Liver (tissue), 8 donors: ENCODE measurements at regions not wholly inside any gene's neighbourhood (a gene's known extent, or its start where the extent isn't known, plus 50 kb on each side); places are given as distances from the start of the nearest gene placed in this dataset.

Experiments used
- DNase-seq: peaks from one replicate; pipeline ENCODE4 v3.0.0-alpha.2; 2017; ENCODE audit warnings: low spot score
- H3K27ac ChIP-seq, 2 donors: one replicate each; pipeline ENCODE4 v1.7.0; 2013; ENCODE audit warnings: inconsistent platforms in 2 of 2, low read length in 2 of 2, control low read depth in 1 of 2, low read depth in 1 of 2, mild to moderate bottlenecking in 1 of 2
- H3K27me3 ChIP-seq, 4 donors: one replicate each; pipeline versions ENCODE4 v1.6.1 to v1.7.0; 2013; ENCODE audit warnings: low read length in 3 of 4, inconsistent platforms in 1 of 4, mild to moderate bottlenecking in 1 of 4, moderate library complexity in 1 of 4; ENCODE audit not compliant: control insufficient read depth in 4 of 4, insufficient read depth in 4 of 4
- H3K36me3 ChIP-seq, 4 donors: one replicate each; pipeline versions ENCODE4 v1.6.1 to v1.7.0; 2013; ENCODE audit warnings: low read length in 3 of 4, mild to moderate bottlenecking in 3 of 4, low read depth in 1 of 4, moderate library complexity in 1 of 4; ENCODE audit not compliant: control insufficient read depth in 4 of 4, insufficient read depth in 3 of 4
- H3K4me1 ChIP-seq, 4 donors: one replicate each; pipeline versions ENCODE4 v1.6.1 to v1.7.0; 2013; ENCODE audit warnings: low read length in 3 of 4, mild to moderate bottlenecking in 3 of 4, moderate library complexity in 1 of 4; ENCODE audit not compliant: control insufficient read depth in 4 of 4, insufficient read depth in 4 of 4
- H3K4me3 ChIP-seq, 3 donors: one replicate each; pipeline versions ENCODE4 v1.6.1 to v1.7.0; 2013; ENCODE audit warnings: low read length in 3 of 3, control low read depth in 1 of 3, low read depth in 1 of 3, mild to moderate bottlenecking in 1 of 3
- H3K9ac ChIP-seq, 2 donors: one replicate each; pipeline ENCODE4 v1.7.0; 2013; ENCODE audit warnings: low read length in 2 of 2, mild to moderate bottlenecking in 2 of 2, moderate library complexity in 2 of 2, control low read depth in 1 of 2, low read depth in 1 of 2
- H3K9me3 ChIP-seq, 4 donors: one replicate each; pipeline versions ENCODE4 v1.6.1 to v1.7.0; 2013; ENCODE audit warnings: low read length in 3 of 4; ENCODE audit not compliant: control insufficient read depth in 4 of 4
- CTCF ChIP-seq: fragments of 150-350 bp; IDR thresholded peaks from 2 replicates; pipeline ENCODE4 v1.5.1; 2017; ENCODE audit warnings: improper control_type of control experiment, low read depth, low read length; ENCODE audit not compliant: missing input control
- EGR1 ChIP-seq, 2 donors: IDR thresholded peaks; 2 replicates each; pipeline ENCODE4 v1.6.1; 2016 to 2018; ENCODE audit warnings: antibody characterized with exemption in 2 of 2, low read depth in 2 of 2
- FOXA1 ChIP-seq: IDR thresholded peaks from 2 replicates; pipeline ENCODE4 v1.6.1; 2016; ENCODE audit warnings: antibody characterized with exemption
- FOXA2 ChIP-seq: IDR thresholded peaks from 2 replicates; pipeline ENCODE4 v1.6.1; 2016; ENCODE audit warnings: antibody characterized with exemption
- GABPA ChIP-seq, 2 donors: IDR thresholded peaks in 1 of 2; conservative IDR thresholded peaks in 1 of 2; 2 replicates each; pipeline ENCODE4 v1.6.1; 2016; ENCODE audit warnings: antibody characterized with exemption in 2 of 2, mild to moderate bottlenecking in 1 of 2, moderate library complexity in 1 of 2
- HNF4A ChIP-seq, 2 donors: conservative IDR thresholded peaks; 2 replicates each; pipeline ENCODE4 v1.6.1; 2016; ENCODE audit warnings: antibody characterized with exemption in 2 of 2, mild to moderate bottlenecking in 2 of 2
- HNF4G ChIP-seq: IDR thresholded peaks from 2 replicates; pipeline ENCODE4 v1.6.1; 2016; ENCODE audit warnings: antibody characterized with exemption
- JUND ChIP-seq, 2 donors: IDR thresholded peaks; 2 replicates each; pipeline ENCODE4 v1.6.1; 2016; ENCODE audit warnings: antibody characterized with exemption in 2 of 2
- MAX ChIP-seq: IDR thresholded peaks from 2 replicates; pipeline ENCODE4 v1.6.1; 2016; ENCODE audit warnings: antibody characterized with exemption
- NR2F2 ChIP-seq: IDR thresholded peaks from 2 replicates; pipeline ENCODE4 v1.6.1; 2016; ENCODE audit warnings: antibody characterized with exemption
- RAD21 ChIP-seq, 2 donors: IDR thresholded peaks; 2 replicates each; pipeline ENCODE4 v1.6.1; 2016; ENCODE audit warnings: antibody characterized with exemption in 2 of 2, mild to moderate bottlenecking in 2 of 2
- REST ChIP-seq: IDR thresholded peaks from 2 replicates; pipeline ENCODE4 v1.6.1; 2016; ENCODE audit warnings: antibody characterized with exemption, mild to moderate bottlenecking
- RXRA ChIP-seq, 2 donors: IDR thresholded peaks; 2 replicates each; pipeline ENCODE4 v1.6.1; 2017 to 2018; ENCODE audit warnings: antibody characterized with exemption in 2 of 2, mild to moderate bottlenecking in 1 of 2
- SP1 ChIP-seq: IDR thresholded peaks from 2 replicates; pipeline ENCODE4 v1.6.1; 2018; ENCODE audit warnings: antibody characterized with exemption, mild to moderate bottlenecking
- TAF1 ChIP-seq: conservative IDR thresholded peaks from 2 replicates; pipeline ENCODE4 v1.6.1; 2016; ENCODE audit warnings: antibody characterized with exemption, mild to moderate bottlenecking
- YY1 ChIP-seq: IDR thresholded peaks from 2 replicates; pipeline ENCODE4 v1.6.1; 2016; ENCODE audit warnings: antibody characterized with exemption, mild to moderate bottlenecking
- ZBTB33 ChIP-seq: IDR thresholded peaks from 2 replicates; pipeline ENCODE4 v1.6.1; 2016; ENCODE audit warnings: antibody characterized with exemption
- WGBS: extraction: QIAGEN DNeasy Blood & Tissue Kit; methylation state at CpG from one replicate; pipeline ENCODE4 v1.1.7; 2013; 5-methylcytosine and 5-hydroxymethylcytosine counted together
- TF ChIP-seq, protein P1 (sequence below): IDR thresholded peaks from 2 replicates; pipeline ENCODE4 v1.6.1; 2016; ENCODE audit warnings: antibody characterized with exemption
- donor health status: healthy.
- donor health status: healthy.
- donor health status: healthy.
- donor health status: healthy.
- donor health status: healthy.

- Histone ChIP-seq H3K27me3 (no peaks in the 10 kb centered on the region), H3K9ac (no peak overlapping the region), H3K4me3 (no peak overlapping the region), H3K9me3 (no peaks in the 10 kb centered on the region), H3K4me1 (no peaks in the 10 kb centered on the region), H3K27ac (no peak overlapping the region), H3K36me3 (no peaks in the 10 kb centered on the region)
- DNase-seq = no peak
- TF ChIP-seq FOXA2 (no peak), NR2F2 (no peak), RXRA (IDR thresholded peaks at IDR 0.05) (no peak), SP1 (no peak), RAD21 (IDR thresholded peaks at IDR 0.05) (no peak), TAF1 (no peak)
- TF ChIP-seq, protein P1, sequence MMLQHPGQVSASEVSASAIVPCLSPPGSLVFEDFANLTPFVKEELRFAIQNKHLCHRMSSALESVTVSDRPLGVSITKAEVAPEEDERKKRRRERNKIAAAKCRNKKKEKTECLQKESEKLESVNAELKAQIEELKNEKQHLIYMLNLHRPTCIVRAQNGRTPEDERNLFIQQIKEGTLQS = no peak
Observed at GRCh38 chr14:26741711-26742212, 143.9 kb upstream of the NOVA1 start.

- Histone ChIP-seq H3K27ac (no peak overlapping the region), H3K4me3 (no peak overlapping the region), H3K27me3 (no peaks in the 10 kb centered on the region), H3K4me1 (no peaks in the 10 kb centered on the region), H3K9me3 (no peaks in the 10 kb centered on the region), H3K36me3 (no peaks in the 10 kb centered on the region), H3K9ac (no peak overlapping the region)
- no peak for DNase-seq
- 79% methylated on average over 2 of the region's 2 CpGs for WGBS
- TF ChIP-seq TAF1 (no peak), REST (no peak), RAD21 (IDR thresholded peaks at IDR 0.05) (no peak), SP1 (no peak), RXRA (IDR thresholded peaks at IDR 0.05) (no peak), EGR1 (IDR thresholded peaks at IDR 0.05; ENCODE audit: low read depth in 2 of 2) (no peak), YY1 (no peak), CTCF (no peak), ZBTB33 (no peak), NR2F2 (no peak), JUND (IDR thresholded peaks at IDR 0.05) (no peak), HNF4G (no peak), FOXA2 (no peak), HNF4A (conservative IDR thresholded peaks at IDR 0.05) (no peak), FOXA1 (no peak), GABPA (IDR thresholded peaks at IDR 0.05 in 1 of 2, conservative IDR thresholded peaks at IDR 0.05 in 1 of 2) (no peak), MAX (no peak)
- TF ChIP-seq, protein P1 = no peak
Observed at GRCh38 chr14:26743284-26743683, 145.5 kb upstream of the NOVA1 start.
